ENCODE measurements at regions not wholly inside any gene's neighbourhood (a gene's known extent, or its start where the extent isn't known, plus 50 kb on each side); places are given as distances from the start of the nearest gene placed in this dataset.

DNA sequence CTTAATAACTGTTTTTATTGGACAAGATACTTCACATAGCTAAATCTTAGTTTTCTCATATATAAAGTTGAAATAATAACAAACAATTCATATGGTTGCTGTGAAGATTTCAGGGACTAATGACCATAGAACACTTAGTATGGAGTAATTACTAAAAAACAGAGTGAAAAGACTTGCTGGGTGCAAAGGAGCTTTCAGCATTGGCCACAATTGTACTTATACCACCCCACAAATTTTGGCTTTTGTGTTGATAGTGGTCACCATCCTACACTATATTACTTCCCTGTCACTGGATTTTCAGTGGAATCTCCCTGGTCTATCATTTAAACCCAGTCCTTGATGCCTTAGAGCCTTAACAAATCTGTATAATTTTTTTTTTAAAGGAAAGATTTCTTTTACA lies 398.6 kb upstream of the EPHA7 start:
- Histone ChIP-seq H3K27me3 (ENCODE audit: control insufficient read depth, insufficient read depth, low read length) (no peaks in the 10 kb centered on the region), H2AFZ (ENCODE audit: low read length) (no peak overlapping the region), H3K9me3 (ENCODE audit: control insufficient read depth, insufficient read depth, low read depth, low read length) (no peaks in the 10 kb centered on the region), H3K79me2 (ENCODE audit: control insufficient read depth, insufficient read depth, low read length) (no peaks in the 10 kb centered on the region), H3K4me3 (replicated peaks in 1 of 4; ENCODE audit: control extremely low read depth in 1 of 4, insufficient read depth in 1 of 4, low read depth in 3 of 4, low read length in 4 of 4) (no peak overlapping the region), H3K36me3 (ENCODE audit: control insufficient read depth, insufficient read depth, low read length) (no peaks in the 10 kb centered on the region), H3K27ac (ENCODE audit: insufficient read depth, low read length) (no peak overlapping the region), H3K4me2 (ENCODE audit: extremely low read depth, insufficient read depth, low read length) (no peak overlapping the region), H4K20me1 (ENCODE audit: control insufficient read depth, extremely low read depth, insufficient read depth, low read length) (no peaks in the 10 kb centered on the region), H3K4me1 (ENCODE audit: control insufficient read depth, extremely low read depth, insufficient read depth, low read length) (no peaks in the 10 kb centered on the region), H3K9ac (ENCODE audit: insufficient read depth, low read length) (no peak overlapping the region)
- no peak for DNase-seq (ENCODE audit: low read depth in 2 of 2)
- no peak for TF ChIP-seq EZH2 (IDR thresholded peaks at IDR 0.05; ENCODE audit: low read length, missing control alignments)
- TF ChIP-seq, protein P1, sequence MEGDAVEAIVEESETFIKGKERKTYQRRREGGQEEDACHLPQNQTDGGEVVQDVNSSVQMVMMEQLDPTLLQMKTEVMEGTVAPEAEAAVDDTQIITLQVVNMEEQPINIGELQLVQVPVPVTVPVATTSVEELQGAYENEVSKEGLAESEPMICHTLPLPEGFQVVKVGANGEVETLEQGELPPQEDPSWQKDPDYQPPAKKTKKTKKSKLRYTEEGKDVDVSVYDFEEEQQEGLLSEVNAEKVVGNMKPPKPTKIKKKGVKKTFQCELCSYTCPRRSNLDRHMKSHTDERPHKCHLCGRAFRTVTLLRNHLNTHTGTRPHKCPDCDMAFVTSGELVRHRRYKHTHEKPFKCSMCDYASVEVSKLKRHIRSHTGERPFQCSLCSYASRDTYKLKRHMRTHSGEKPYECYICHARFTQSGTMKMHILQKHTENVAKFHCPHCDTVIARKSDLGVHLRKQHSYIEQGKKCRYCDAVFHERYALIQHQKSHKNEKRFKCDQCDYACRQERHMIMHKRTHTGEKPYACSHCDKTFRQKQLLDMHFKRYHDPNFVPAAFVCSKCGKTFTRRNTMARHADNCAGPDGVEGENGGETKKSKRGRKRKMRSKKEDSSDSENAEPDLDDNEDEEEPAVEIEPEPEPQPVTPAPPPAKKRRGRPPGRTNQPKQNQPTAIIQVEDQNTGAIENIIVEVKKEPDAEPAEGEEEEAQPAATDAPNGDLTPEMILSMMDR (conservative IDR thresholded peaks at IDR 0.05 in 1 of 2, IDR thresholded peaks at IDR 0.05 in 1 of 2; ENCODE audit: low read depth in 1 of 2, low read length in 2 of 2), result no peak

DNA sequence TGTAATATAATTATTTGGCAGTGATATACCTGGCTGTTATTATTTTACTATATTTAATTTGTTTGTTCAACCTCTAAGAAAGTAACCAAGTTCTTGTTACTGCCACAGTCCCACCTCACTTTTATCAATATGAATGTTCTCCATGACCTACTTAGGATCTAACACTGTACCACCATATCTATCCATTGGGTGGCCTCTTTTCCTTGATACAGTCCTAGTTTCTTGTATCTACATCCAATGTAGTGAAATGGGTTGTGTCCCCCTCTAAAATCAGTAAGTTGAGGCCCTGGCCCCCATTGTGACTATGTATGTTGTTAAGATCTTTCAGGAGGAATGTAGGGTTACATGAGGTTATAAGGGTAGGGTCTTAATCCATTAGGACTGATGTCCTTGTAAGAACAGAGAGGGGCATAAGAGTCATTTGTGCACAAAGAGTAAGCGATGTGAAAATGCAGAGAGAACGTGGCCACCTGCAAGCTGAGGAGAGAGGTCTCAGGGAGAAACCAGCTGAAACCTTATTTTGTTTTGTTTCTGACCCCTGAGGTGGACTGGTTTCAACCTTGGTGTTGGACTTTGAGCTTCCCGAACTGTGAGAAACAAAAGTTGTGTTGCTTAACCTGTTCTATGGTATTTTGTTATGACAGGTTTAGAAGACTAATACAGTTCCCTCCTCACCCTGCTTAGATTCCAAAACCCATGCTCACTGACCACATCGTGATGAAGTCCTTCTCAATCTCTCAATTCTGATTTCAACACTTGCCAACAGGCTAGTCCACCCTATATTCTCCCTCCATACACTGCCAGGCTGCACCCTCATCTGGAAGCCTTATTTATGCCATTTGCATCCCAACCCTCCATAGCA lies 387.3 kb upstream of the EPHA7 start:
- no peak overlapping the region for H3K9ac ChIP-seq (ENCODE audit: insufficient read depth, low read length)

DNA sequence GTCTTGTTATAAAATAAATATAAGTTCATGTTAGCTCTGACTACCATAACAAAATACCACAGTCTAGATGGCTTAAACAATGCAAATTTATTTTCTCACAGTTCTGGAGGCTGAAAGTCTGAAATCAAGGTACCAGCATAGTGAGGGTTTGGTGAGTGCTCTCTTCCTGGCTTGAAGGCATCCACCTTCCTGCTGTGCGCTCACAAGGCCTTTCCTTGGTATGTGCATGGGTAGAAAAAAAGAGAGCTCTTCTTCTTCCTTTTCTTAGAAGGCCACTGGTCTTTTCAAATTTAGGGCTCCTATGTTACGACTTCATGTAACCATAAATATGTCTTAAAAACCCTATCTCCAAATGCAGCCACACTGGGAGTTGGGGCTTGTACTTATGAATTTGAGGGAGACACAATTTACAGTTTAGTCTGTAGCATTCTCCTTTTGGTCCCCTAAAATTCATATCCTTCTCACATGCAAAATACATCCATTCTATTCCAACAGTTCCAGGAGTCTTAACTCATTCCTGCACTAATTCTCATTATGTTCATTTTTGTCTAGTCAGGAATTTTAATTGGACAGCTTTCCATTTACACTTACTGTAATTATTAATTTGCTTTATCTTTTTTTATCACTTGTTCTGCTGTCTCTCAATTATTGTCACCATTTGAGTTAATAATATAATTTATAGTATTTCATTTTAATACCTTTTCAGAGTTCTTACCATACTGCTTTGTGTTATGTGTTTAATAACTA lies 381.9 kb upstream of the EPHA7 start:
- no peaks in the 10 kb centered on the region for H4K20me1 ChIP-seq (ENCODE audit: control insufficient read depth, extremely low read depth, insufficient read depth, low read length)
- H3K79me2 ChIP-seq (ENCODE audit: control insufficient read depth, insufficient read depth, low read length), result no peaks in the 10 kb centered on the region
- H3K27ac ChIP-seq (ENCODE audit: insufficient read depth, low read length), result no peak overlapping the region
- no peaks in the 10 kb centered on the region for H3K36me3 ChIP-seq (ENCODE audit: control insufficient read depth, insufficient read depth, low read length)
- no peaks in the 10 kb centered on the region for H3K27me3 ChIP-seq (ENCODE audit: control insufficient read depth, insufficient read depth, low read length)
- DNase-seq (ENCODE audit: low read depth in 2 of 2), result no peak
- no peaks in the 10 kb centered on the region for H3K9me3 ChIP-seq (ENCODE audit: control insufficient read depth, insufficient read depth, low read depth, low read length)
- H3K4me1 ChIP-seq (ENCODE audit: control insufficient read depth, extremely low read depth, insufficient read depth, low read length), result no peaks in the 10 kb centered on the region
- H3K9ac ChIP-seq (ENCODE audit: insufficient read depth, low read length), result no peak overlapping the region
- H3K4me2 ChIP-seq (ENCODE audit: extremely low read depth, insufficient read depth, low read length), result no peak overlapping the region
- TF ChIP-seq, protein P1 (conservative IDR thresholded peaks at IDR 0.05 in 1 of 2, IDR thresholded peaks at IDR 0.05 in 1 of 2; ENCODE audit: low read depth in 1 of 2, low read length in 2 of 2), result no peak
- TF ChIP-seq EZH2 (IDR thresholded peaks at IDR 0.05; ENCODE audit: low read length, missing control alignments), result no peak
- H2AFZ ChIP-seq (ENCODE audit: low read length), result no peak overlapping the region
- H3K4me3 ChIP-seq (replicated peaks in 1 of 4; ENCODE audit: control extremely low read depth in 1 of 4, insufficient read depth in 1 of 4, low read depth in 3 of 4, low read length in 4 of 4), result no peak overlapping the region

More for the DNA sequence above, 387.3 kb upstream of the EPHA7 start:
- Histone ChIP-seq H3K79me2 (ENCODE audit: control insufficient read depth, insufficient read depth, low read length) (no peaks in the 10 kb centered on the region), H3K4me2 (ENCODE audit: extremely low read depth, insufficient read depth, low read length) (no peak overlapping the region), H4K20me1 (ENCODE audit: control insufficient read depth, extremely low read depth, insufficient read depth, low read length) (no peaks in the 10 kb centered on the region), H3K27me3 (ENCODE audit: control insufficient read depth, insufficient read depth, low read length) (no peaks in the 10 kb centered on the region), H3K9me3 (ENCODE audit: control insufficient read depth, insufficient read depth, low read depth, low read length) (no peaks in the 10 kb centered on the region), H3K4me3 (replicated peaks in 1 of 4; ENCODE audit: control extremely low read depth in 1 of 4, insufficient read depth in 1 of 4, low read depth in 3 of 4, low read length in 4 of 4) (no peak overlapping the region), H3K27ac (ENCODE audit: insufficient read depth, low read length) (no peak overlapping the region), H3K4me1 (ENCODE audit: control insufficient read depth, extremely low read depth, insufficient read depth, low read length) (no peaks in the 10 kb centered on the region), H2AFZ (ENCODE audit: low read length) (no peak overlapping the region), H3K36me3 (ENCODE audit: control insufficient read depth, insufficient read depth, low read length) (no peaks in the 10 kb centered on the region)
- TF ChIP-seq, protein P1 (conservative IDR thresholded peaks at IDR 0.05 in 1 of 2, IDR thresholded peaks at IDR 0.05 in 1 of 2; ENCODE audit: low read depth in 1 of 2, low read length in 2 of 2), result no peak
- no peak for TF ChIP-seq EZH2 (IDR thresholded peaks at IDR 0.05; ENCODE audit: low read length, missing control alignments)
- DNase-seq (ENCODE audit: low read depth in 2 of 2), result no peak
